GM11168 (cell line): ENCODE measurements at regions not wholly inside any gene's neighbourhood (a gene's known extent, or its start where the extent isn't known, plus 50 kb on each side); places are given as distances from the start of the nearest gene placed in this dataset.
"Not testable (repeated sequence)": the region's sequence is repeated elsewhere in the genome, so short reads cannot be mapped to it uniquely, and the experiment has no call there.

ENCODE experiments used
- in situ Hi-C: fragments of 300-500 bp; cut with MboI; formaldehyde crosslinking; loops from one replicate; pipeline ENCODE4 v1.12.0; 2022; ENCODE audit warnings: low sequenced_read_pairs; ENCODE audit not compliant: unreplicated experiment

DNA sequence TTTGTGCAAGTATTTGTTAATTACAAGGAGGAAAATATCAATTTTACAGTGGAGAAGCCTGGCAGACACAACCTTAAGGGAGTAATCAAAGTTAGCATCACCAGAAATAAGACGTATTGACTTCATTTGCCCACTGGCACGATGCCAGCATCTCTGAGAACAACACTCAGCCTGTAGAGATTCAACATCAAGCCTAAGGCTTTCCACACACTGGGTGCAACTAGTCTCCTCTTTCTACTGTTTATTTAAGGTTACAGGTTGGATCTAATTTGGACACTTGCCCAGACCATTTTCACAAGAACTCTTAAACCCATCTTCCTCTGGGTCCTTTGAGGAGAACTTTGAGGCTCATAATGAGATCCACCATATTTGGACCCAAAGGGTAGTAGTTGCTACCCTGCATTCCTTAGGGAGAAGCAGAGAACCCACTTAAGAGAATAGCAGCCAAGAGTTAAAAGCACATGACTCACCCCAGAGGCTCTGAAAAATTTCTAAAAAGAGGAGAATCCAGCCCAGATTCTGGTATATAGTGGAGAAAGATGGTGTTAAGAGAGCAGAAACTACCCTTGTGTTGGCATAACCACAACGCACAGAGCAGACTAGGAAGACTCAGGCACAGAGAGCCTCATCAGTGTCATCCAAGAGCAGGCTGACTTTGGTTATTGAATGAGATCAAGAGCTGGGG lies 97.3 kb downstream of the CCDC71L start:
- in situ Hi-C loops, result no loop called here

DNA sequence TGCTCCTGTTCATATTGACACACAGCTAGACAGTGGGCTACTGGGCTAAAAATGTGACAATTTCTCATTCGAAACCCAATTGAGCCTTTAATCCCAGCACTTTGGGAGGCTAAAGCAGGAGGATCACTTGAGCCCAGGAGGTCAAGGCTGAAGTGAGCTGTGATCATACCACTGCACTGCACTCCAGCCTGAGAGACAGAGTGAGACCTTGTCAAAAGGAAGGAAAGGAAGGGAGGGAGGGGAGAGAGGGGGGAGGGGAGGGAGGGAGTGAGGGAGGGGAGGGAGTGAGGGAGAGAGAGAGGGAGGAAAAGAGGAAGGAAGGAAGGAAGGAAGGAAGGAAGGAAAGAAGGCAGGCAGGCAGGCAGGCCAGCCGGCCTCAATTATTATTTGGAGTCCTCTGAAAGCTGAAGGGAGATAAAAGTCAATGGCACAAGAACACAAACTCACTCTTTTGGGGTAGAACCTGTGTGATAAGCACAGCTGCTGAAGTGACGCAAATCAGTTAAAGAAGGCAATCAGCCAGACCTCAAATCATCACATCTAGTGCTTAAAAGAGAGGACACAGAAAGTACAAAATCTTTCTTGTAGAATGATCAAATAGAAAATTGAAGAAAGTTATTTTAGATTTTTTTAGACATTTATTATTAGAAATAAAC lies 98.1 kb downstream of the CCDC71L start:
- in situ Hi-C loops, result no loop called here

DNA sequence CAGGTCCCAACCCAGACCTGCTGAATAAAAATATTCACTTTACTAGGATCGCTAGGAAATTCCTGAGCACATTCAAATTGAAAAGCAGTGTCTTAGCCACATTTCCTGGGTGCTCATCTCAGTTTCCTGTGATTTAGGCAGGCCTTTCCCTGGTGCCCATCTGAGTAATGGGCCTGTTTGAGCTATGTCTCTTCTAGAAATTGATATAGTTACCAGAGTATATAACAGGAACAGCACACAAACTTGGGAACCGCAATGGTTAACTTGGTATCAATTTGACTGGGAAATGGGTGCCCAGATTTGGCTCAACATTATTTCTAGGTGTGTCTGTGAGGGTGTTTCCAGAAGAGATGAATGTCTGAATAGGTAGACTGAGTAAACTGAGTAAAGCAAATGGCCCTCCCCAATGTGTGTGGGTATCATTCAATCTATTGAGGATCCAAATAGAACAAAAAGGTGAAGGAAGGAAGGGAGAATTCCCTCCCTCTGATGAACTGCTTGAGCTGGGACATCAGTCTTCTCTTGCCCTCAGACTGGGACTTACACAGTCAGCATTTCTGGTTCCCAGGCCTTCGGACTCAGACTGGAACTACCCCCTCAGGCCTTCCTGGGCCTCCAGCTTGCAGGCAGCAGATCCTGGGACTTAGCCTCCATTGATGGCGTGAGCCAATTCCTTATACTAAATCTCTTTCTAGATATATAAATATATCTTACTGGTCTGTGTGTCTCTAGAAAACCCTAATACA lies 99.1 kb downstream of the CCDC71L start:
- in situ Hi-C loops, result no loop called here

DNA sequence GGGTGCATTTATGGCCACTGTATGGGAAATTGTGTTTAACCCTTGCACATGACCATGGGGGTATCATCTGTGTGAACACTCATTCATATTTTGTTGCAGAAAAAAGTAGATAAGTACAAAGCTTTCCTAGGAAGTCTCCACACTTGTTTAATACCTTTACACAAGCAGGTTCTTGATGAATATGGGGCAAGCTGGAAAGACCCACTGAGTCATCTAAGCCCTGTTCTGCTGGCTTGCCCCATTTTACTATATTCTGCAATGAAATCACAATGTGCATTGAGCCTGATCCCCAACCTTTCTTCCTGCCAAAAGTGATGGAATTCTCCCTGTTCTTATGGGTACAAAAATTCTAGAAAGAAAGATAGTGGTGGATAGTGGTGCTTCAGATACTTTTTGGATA lies 99.8 kb downstream of the CCDC71L start:
- in situ Hi-C loops, result no loop called here

DNA sequence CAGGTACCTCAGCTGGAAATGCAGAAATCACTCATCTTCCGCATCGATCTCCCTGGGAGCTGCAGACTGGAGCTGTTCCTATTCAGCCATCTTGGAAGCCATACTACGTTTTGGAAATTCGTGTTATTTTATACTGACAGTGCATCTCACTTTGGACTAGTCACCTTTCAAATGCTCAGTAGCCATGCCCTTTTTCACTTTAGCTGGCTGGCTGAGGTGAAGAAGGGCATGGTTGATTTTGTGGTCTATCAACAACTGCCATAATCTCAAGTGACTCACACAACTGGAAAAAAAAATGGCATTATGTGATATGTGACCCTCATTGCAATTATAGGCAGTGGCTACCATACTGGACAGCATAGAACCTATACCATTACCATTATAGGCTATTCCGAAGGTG lies 100.5 kb downstream of the CCDC71L start:
- in situ Hi-C loops, result no loop called here

DNA sequence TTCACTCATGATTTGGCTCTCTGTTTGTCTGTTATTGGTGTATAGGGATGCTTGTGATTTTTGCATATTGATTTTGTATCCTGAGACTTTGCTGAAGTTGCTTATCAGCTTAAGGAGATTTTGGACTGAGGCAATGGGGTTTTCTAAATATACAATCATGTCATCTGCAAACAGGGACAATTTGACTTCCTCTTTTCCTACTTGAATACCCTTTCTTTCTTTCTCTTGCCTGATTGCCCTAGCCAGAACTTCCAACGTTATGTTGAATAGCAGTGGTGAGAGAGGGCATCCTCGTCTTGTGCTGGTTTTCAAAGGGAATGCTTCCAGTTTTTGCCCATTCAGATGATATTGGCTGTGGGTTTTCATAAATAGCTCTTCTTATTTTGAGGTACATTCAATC lies 104.7 kb downstream of the CCDC71L start:
- in situ Hi-C loops, result not testable (repeated sequence)

DNA sequence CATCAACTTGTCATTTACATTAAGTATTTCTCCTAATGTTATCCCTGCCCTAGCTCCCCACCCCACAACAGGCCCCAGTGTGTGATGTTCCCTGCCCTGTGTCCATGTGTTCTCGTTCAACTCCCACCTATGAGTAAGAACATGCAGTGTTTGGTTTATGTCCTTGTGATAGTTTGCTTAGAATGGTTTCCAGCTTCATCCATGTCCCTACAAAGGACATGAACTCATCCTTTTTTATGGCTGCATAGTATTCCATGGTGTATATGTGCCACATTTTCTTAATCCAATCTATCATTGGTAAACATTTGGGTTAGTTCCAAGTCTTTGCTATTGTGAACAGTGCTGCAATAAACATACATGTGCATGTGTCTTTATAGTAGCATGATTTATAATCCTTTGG lies 106.3 kb downstream of the CCDC71L start:
- in situ Hi-C loops, result not testable (repeated sequence)

DNA sequence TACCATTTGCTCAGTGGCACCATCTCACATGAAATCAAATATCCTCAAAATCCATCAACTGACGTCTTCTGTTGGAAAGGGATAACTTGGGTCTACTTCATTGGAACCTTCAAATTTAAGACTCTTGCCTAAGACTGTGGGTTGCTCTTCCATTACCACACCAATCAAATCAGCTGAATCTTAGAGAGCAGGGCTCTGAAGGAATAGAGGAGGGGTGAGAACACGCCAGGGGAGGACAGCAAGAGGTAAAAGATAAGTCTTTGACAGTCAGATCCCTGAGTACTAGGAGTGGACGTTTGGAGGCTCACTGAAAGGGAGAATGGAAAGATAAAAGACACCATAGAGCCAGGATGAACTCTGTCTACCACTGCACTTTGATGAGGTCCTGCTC lies 107.5 kb downstream of the CCDC71L start:
- in situ Hi-C loops, result no loop called here

DNA sequence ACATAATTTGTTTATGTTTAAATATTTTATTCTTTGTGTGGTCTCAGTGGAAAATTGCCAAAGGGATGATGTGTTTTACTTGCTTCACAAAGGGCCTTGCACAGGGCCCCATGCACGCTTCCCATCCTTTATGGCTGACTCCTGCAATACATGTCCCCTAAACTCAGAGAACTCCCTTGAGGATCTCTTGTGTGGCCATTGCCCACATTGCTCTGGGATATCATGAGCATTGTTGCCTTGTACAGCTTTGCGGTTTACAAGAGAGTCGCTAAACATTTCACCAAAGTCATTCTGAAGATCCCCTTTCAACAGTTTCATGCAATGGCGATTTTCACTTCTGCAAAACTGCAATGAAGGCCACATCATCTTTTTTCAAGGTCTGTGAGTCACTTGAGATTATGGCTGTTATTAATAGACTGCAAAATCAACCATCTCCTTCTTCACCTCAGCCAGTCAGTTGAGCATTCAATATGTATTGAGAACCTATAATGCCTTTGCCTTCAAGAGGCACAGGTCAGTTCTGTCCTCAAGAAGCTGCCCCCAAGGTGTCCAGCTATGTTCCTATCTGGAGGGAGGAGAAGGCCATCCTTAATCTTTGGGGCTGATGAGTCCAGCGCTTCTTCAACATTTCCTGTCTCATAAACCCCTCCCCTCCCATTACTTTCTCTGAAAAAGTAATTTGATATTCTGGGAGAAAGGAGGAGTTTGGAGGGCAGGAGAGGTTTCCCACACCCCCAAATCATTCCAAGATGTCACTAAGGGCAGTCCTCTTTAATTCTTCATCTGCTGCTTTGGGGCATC lies 108.1 kb downstream of the CCDC71L start:
- in situ Hi-C loops, result no loop called here

DNA sequence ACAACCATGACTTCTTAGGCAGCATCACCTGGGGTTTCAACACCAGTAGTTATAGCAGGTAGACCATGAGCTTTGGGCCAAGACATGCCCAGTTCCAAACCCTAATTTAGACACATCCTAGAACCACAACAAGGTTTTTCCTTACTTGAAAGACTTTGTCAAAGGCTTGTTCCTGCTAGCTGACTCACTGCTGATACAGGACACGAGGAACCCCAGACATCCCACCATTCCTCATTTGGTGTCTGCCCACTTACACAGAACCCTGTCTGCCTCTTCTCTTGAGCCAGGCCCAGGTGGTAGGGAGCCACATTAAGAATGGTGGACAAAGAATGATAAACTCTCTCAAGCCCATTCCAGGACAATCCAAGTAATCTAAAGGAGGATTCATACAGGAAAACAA lies 109.0 kb downstream of the CCDC71L start:
- in situ Hi-C loops, result no loop called here

DNA sequence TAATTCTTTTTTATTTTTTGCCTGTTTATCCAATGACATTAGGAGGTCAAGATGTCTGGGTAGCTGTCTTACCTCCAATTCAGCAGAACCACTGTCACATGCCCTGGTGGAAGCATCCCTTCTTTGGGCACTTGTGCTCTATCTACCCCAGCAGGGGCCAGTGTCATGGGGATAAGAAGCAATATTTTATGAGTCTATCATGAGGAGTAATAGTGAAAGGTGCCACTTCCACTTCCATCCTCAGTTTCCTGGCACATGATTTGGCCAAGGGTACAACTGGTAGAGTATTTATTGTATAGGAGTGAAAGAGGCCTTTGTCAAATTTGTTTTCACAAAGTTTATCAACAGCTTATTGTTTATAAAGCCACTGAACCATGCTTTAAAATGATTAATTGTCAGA lies 112.5 kb downstream of the CCDC71L start:
- in situ Hi-C loops, result loop anchor here (10.0 kb wide), 1 partner anchor 186 kb away; no protein-coding TSS in a partner anchor

DNA sequence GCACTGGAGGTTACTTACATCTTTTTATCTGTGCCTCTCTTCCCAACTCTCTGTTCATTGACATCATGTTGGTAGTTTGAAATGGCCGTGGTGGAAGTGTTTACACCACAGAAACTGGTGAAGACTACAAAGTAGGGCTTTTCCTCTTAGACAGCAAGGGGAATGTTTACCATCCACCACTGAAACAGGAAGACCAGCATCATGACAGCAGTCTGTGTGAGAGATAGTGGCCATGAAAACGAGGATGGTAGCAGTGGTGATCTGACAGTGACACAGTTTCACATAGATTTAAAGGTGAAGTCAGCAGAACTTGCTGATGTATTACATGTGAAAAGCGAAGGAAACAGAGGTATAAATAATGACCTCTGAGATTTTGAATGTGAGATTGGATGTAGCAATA lies 115.7 kb downstream of the CCDC71L start:
- in situ Hi-C loops, result loop anchor here (10.0 kb wide), 1 partner anchor 190 kb away; no protein-coding TSS in a partner anchor

DNA sequence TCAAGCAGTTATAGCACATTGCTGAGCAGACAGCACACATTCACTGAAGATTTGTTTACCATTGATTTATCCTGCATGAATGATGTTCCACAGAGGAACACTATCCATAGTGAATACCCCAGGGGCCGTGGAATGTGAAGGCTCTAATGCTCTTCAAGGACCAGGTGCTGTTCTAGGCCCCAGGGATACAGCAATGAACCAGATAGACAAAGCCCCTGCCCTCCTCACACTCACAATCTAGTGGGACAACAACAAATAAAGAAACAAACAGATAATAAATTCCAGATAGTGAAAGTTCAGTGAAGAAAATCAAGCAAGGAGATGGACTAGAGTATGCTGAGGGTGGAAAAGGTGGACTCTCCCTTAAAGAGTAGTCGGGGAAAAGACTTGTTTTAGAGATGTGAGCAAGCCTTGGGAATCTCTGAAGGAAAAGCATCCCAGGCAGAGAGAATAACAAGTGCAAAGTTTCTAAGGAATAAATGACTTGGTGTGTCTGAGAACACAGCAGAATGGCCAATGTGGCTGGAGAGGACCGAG lies 117.7 kb downstream of the CCDC71L start:
- in situ Hi-C loops, result loop anchor here (10.0 kb wide), 1 partner anchor 192 kb away; no protein-coding TSS in a partner anchor

DNA sequence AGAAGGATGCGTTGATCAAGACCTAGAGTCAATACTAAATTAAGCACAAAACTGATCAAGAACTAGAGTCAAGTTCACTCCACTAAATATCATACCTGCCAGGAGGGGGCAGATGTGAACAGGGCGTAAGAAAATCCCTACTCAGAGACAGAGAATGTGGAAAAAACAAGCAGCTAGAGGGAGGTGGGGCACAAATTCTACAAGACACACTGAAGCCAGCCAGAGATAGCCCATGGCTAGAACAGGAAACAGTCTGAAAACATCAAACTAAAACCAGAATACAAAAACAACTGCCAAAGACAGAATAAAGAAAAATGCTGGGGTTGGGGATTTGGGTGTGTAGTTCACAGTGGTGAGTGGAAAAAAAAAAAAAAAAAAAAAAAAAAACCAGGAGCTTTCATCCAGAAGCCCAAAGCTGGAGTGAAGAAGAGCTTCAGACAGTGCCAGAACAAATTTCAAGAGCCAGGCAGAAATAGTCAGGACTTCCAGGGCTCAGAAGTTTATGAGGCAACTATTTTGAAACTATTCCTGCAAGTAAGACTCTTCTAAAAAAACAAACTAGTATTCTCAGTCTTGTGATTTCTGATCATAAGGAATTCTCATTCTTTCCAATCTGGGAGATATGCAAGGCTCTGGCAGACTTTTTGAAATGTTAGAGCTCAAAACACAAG lies 118.3 kb downstream of the CCDC71L start:
- in situ Hi-C loops, result loop anchor here (10.0 kb wide), 1 partner anchor 192 kb away; no protein-coding TSS in a partner anchor

DNA sequence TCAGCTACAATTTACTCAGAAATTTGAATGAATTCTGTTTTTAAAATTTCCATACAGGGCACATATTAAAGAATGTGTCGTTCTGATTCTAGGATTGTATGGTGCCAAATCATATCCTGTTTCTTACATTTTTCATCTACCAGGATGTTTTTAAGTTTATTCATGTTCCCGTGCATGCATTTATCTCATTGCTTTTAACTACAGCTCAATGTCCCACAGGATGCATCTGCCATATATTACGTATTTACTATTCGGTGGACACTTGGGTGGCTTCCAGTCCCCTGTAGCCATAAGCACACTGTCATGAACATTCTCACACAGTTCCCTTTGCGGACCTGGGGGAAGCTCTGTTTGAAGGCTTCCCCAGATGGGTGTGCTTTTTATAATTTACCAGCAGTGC lies 122.3 kb downstream of the CCDC71L start:
- in situ Hi-C loops, result no loop called here

DNA sequence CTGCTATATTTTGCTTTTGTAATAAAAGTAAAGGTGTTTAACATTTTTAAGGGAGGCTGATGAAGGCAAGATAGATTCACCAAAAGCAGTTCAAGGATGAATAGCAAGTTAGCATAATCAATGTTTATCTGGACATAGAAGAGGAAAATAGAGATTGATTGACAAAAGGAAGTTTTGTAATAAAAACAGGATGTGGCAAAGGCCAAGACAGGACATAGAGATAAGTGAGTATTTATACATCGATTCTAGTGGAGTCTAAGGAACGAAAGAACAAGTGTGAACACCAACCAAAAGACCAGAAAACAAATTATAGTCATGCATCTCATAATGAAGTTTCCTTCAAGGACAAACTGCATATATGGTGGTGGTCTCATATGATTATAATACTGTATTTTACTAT lies 123.8 kb downstream of the CCDC71L start:
- in situ Hi-C loops, result no loop called here

DNA sequence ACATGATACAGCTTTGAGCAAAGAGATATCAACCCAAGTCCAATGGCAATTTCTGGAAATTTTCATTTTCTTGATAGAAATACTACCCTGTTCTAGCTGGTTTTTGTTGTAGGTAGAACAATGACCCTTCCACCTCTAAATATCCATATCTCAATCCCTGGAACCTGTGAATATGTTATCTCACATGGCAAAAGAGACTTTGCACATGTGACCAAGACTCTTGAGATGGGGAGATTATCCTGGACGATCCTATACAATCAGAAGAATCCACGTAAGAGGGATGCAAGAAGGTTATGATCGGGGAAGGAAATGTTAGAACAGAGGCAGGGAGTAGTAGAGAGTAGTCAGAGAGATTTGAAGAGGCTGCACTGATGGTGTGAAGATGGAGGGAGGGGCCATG lies 124.9 kb downstream of the CCDC71L start:
- in situ Hi-C loops, result no loop called here

DNA sequence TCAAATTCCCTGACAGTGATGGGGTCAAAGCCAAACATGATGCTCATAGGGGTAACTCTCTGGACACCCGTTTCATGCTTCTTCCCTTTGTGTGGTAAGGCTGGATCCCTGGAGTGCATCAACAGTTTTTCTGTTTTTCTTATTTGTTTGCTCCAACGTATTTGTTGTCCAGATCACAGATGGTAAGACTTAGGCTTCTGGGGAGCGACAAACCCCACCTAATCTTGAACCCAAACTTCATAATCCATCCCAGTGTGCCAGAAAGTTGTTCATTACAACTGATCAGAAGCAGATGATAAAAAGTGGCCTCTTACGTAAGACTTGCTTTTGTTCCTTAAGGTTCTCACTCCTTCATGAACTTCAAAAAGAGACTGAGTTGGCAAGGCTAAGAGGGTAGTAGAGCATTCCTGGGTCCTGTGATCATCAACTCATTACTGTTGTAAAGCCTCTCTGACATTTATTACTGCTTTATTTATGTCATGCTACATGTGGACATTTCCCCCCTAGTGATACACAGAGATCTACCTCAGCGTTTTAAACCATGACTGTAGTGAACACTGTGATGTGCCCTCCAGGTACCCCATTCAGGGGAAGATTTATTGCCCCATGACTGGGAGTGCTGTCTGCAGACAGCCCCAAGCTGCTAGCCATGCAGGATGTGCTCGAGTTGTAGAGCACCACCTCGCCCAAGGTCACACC lies 125.6 kb downstream of the CCDC71L start:
- in situ Hi-C loops, result no loop called here

DNA sequence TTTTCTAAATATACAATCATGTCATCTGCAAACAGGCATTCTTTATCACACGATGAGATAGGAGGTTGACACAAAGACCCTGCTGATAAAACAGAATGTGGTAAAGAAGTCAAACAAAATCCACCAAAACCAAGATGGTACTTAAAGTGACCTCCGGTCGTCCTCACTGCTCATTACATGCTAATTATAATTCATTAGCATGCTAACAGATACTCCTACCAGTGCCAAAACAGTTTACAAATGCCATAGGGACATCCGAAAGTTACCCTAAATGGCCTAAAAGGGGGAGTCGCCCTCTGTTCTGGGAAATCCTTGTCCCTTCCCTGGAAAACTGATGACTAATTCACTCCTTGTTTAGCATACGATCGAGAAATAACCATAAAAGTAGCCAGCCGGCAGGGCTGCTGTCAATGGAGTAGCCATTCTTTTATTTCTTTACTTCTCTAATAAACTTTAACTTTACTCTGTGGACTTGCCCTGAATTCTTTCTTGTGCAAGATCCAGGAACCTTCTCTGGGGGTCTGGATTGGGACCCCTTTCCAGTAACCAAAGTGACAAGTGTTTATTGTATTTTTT lies 126.6 kb downstream of the CCDC71L start:
- in situ Hi-C loops, result no loop called here
